ENCODE measurements at regions not wholly inside any gene's neighbourhood (a gene's known extent, or its start where the extent isn't known, plus 50 kb on each side); places are given as distances from the start of the nearest gene placed in this dataset.

- H3K4me1 ChIP-seq, result no peaks in the 10 kb centered on the region
- H3K27me3 ChIP-seq, result no peaks in the 10 kb centered on the region
- H4K20me1 ChIP-seq, result no peaks in the 10 kb centered on the region
- H3K27ac ChIP-seq, result no peak overlapping the region
- no peak for TF ChIP-seq Cebpa-rat (IDR thresholded peaks at IDR 0.05)
- H3K4me3 ChIP-seq, result no peak overlapping the region
- H3K4me2 ChIP-seq, result no peak overlapping the region
- no peak overlapping the region for H3K9ac ChIP-seq
- no peaks in the 10 kb centered on the region for H3K36me3 ChIP-seq
- no peaks in the 10 kb centered on the region for H3K9me3 ChIP-seq
Measured at GRCh38 chr1:218572050-218572449, 226.9 kb downstream of the TGFB2 start.

GRCh38 chr1:218573925-218574324, 228.8 kb downstream of the TGFB2 start:
- Histone ChIP-seq H3K36me3 (no peaks in the 10 kb centered on the region), H3K27ac (no peak overlapping the region), H3K9ac (no peak overlapping the region), H3K4me1 (no peaks in the 10 kb centered on the region), H4K20me1 (no peaks in the 10 kb centered on the region), H3K4me3 (no peak overlapping the region), H3K4me2 (no peak overlapping the region), H3K27me3 (no peaks in the 10 kb centered on the region), H3K9me3 (no peaks in the 10 kb centered on the region)
- no peak for TF ChIP-seq Cebpa-rat (IDR thresholded peaks at IDR 0.05)

- no peaks in the 10 kb centered on the region for H3K27me3 ChIP-seq
- H4K20me1 ChIP-seq, result no peaks in the 10 kb centered on the region
- H3K27ac ChIP-seq, result no peak overlapping the region
- H3K4me3 ChIP-seq, result no peak overlapping the region
- no peaks in the 10 kb centered on the region for H3K9me3 ChIP-seq
- H3K4me2 ChIP-seq, result no peak overlapping the region
- no peak for TF ChIP-seq Cebpa-rat (IDR thresholded peaks at IDR 0.05)
- H3K36me3 ChIP-seq, result no peaks in the 10 kb centered on the region
- no peaks in the 10 kb centered on the region for H3K4me1 ChIP-seq
- H3K9ac ChIP-seq, result no peak overlapping the region
Measured at GRCh38 chr1:218575079-218575478, 229.9 kb downstream of the TGFB2 start.

- Histone ChIP-seq H3K4me3 (no peak overlapping the region), H3K9me3 (no peaks in the 10 kb centered on the region), H3K36me3 (no peaks in the 10 kb centered on the region), H3K4me1 (no peaks in the 10 kb centered on the region), H3K9ac (no peak overlapping the region), H3K27ac (no peak overlapping the region), H3K27me3 (no peaks in the 10 kb centered on the region), H3K4me2 (no peak overlapping the region), H4K20me1 (no peaks in the 10 kb centered on the region)
- TF ChIP-seq Cebpa-rat (IDR thresholded peaks at IDR 0.05), result no peak
Measured at GRCh38 chr1:218575856-218576255, 230.7 kb downstream of the TGFB2 start.

- Histone ChIP-seq H3K4me3 (no peak overlapping the region), H3K4me1 (no peaks in the 10 kb centered on the region), H3K27ac (no peak overlapping the region), H3K27me3 (no peaks in the 10 kb centered on the region), H3K9me3 (no peaks in the 10 kb centered on the region), H3K9ac (no peak overlapping the region), H3K36me3 (no peaks in the 10 kb centered on the region), H4K20me1 (no peaks in the 10 kb centered on the region), H3K4me2 (no peak overlapping the region)
- TF ChIP-seq Cebpa-rat (IDR thresholded peaks at IDR 0.05), result no peak
Measured at GRCh38 chr1:218582646-218583045, 237.5 kb downstream of the TGFB2 start.

- Histone ChIP-seq H3K4me2 (no peak overlapping the region), H3K4me1 (no peaks in the 10 kb centered on the region), H3K27me3 (no peaks in the 10 kb centered on the region), H4K20me1 (no peaks in the 10 kb centered on the region), H3K27ac (no peak overlapping the region), H3K9me3 (no peaks in the 10 kb centered on the region), H3K9ac (no peak overlapping the region), H3K36me3 (no peaks in the 10 kb centered on the region), H3K4me3 (no peak overlapping the region)
- TF ChIP-seq Cebpa-rat (IDR thresholded peaks at IDR 0.05), result no peak
Measured at GRCh38 chr1:218584418-218585155, 239.5 kb downstream of the TGFB2 start.

GRCh38 chr1:218585511-218586184, 240.5 kb downstream of the TGFB2 start:
- no peaks in the 10 kb centered on the region for H3K36me3 ChIP-seq
- H3K27ac ChIP-seq, result no peak overlapping the region
- H4K20me1 ChIP-seq, result no peaks in the 10 kb centered on the region
- H3K9ac ChIP-seq, result no peak overlapping the region
- TF ChIP-seq Cebpa-rat (IDR thresholded peaks at IDR 0.05), result no peak
- H3K9me3 ChIP-seq, result no peaks in the 10 kb centered on the region
- no peak overlapping the region for H3K4me3 ChIP-seq
- no peaks in the 10 kb centered on the region for H3K4me1 ChIP-seq
- no peak overlapping the region for H3K4me2 ChIP-seq
- no peaks in the 10 kb centered on the region for H3K27me3 ChIP-seq

GRCh38 chr1:218587900-218588299, 242.8 kb downstream of the TGFB2 start:
- Histone ChIP-seq H3K27me3 (no peaks in the 10 kb centered on the region), H3K9me3 (no peaks in the 10 kb centered on the region), H3K4me1 (no peaks in the 10 kb centered on the region), H3K9ac (no peak overlapping the region), H3K27ac (no peak overlapping the region), H3K4me2 (no peak overlapping the region), H3K4me3 (no peak overlapping the region), H3K36me3 (no peaks in the 10 kb centered on the region), H4K20me1 (no peaks in the 10 kb centered on the region)
- no peak for TF ChIP-seq Cebpa-rat (IDR thresholded peaks at IDR 0.05)

- H3K4me1 ChIP-seq, result no peaks in the 10 kb centered on the region
- H3K9ac ChIP-seq, result no peak overlapping the region
- no peaks in the 10 kb centered on the region for H4K20me1 ChIP-seq
- H3K27me3 ChIP-seq, result no peaks in the 10 kb centered on the region
- no peak for TF ChIP-seq Cebpa-rat (IDR thresholded peaks at IDR 0.05)
- no peak overlapping the region for H3K27ac ChIP-seq
- H3K4me2 ChIP-seq, result no peak overlapping the region
- H3K4me3 ChIP-seq, result no peak overlapping the region
- no peaks in the 10 kb centered on the region for H3K36me3 ChIP-seq
- H3K9me3 ChIP-seq, result no peaks in the 10 kb centered on the region
Measured at GRCh38 chr1:218588540-218589172, 243.5 kb downstream of the TGFB2 start.

GRCh38 chr1:218589487-218589886, 244.4 kb downstream of the TGFB2 start:
- no peak overlapping the region for H3K27ac ChIP-seq
- no peak overlapping the region for H3K4me3 ChIP-seq
- no peaks in the 10 kb centered on the region for H3K4me1 ChIP-seq
- no peak for TF ChIP-seq Cebpa-rat (IDR thresholded peaks at IDR 0.05)
- no peak overlapping the region for H3K4me2 ChIP-seq
- H3K9me3 ChIP-seq, result no peaks in the 10 kb centered on the region
- no peak overlapping the region for H3K9ac ChIP-seq
- no peaks in the 10 kb centered on the region for H3K36me3 ChIP-seq
- no peaks in the 10 kb centered on the region for H4K20me1 ChIP-seq
- H3K27me3 ChIP-seq, result no peaks in the 10 kb centered on the region
